GM12878 (cell line): ENCODE measurements at regions not wholly inside any gene's neighbourhood (a gene's known extent, or its start where the extent isn't known, plus 50 kb on each side); places are given as distances from the start of the nearest gene placed in this dataset.

Source experiments
- ATAC-seq: fragments of 200-7000 bp; cut with Tn5 transposase; 3 replicates; pipeline ENCODE4 v1.9.1; 2020; ENCODE audit warnings: mild to moderate bottlenecking, moderate library complexity
- BruUV-seq: library from RNA; stranded (reverse); fragments of 400-500 nt; replicated peaks from 2 replicates; lab custom pipeline; 2021; lab: Mats Ljungman, UMichigan
- CTCF ChIA-PET: fragments of 300-600 bp; sonication (Branson Sonifier 250); formaldehyde crosslinking; extraction: SDS; loops from one replicate; lab custom pipeline; 2021; ENCODE audit warnings: inconsistent platforms; lab: Yijun Ruan, JAX
- POLR2A ChIA-PET: fragments of 350-600 bp; formaldehyde crosslinking; extraction: SDS; loops from one replicate; lab custom pipeline; 2021; ENCODE audit warnings: inconsistent platforms; lab: Charles Lee
- RAD21 ChIA-PET: fragments of 300-600 bp; sonication (Branson Sonifier 250); formaldehyde crosslinking; loops from one replicate; lab custom pipeline; 2023; ENCODE audit warnings: antibody characterized with exemption; ENCODE audit not compliant: unreplicated experiment; lab: Charles Lee
- SMC1A ChIA-PET: fragments of 300-600 bp; sonication (Branson Sonifier 250); formaldehyde crosslinking; loops from one replicate; lab custom pipeline; 2023; ENCODE audit not compliant: unreplicated experiment, uncharacterized antibody; lab: Charles Lee
- DNase-seq: peaks from one replicate; pipeline ENCODE4 v3.0.0-alpha.2; 2011; ENCODE audit warnings: low read depth, low spot score
- FAIRE-seq: peaks from 3 replicates; lab custom pipeline; 2011; peaks lifted over from hg19 to GRCh38; lab: Jason Lieb, UNC
- H2AFZ ChIP-seq: 2 replicates; pipeline ENCODE4 v1.6.0; 2011; ENCODE audit warnings: low read depth, low read length, control low read depth; ENCODE audit not compliant: control insufficient read depth
- H3K27ac ChIP-seq: 2 replicates; pipeline ENCODE4 v1.5.1; 2011; ENCODE audit warnings: control low read depth; ENCODE audit not compliant: control insufficient read depth, insufficient read depth
- H3K27me3 ChIP-seq, 2 experiments: replicated peaks in 1 of 2; 2 replicates each; pipeline versions ENCODE4 v1.6.0 to v1.6.1; 2011; ENCODE audit warnings: low read length in 1 of 2; ENCODE audit not compliant: control insufficient read depth in 2 of 2, insufficient read depth in 2 of 2
- H3K36me3 ChIP-seq, 2 experiments: 2 replicates each; pipeline ENCODE4 v1.5.1; 2011; ENCODE audit warnings: low read length in 1 of 2; ENCODE audit not compliant: control insufficient read depth in 2 of 2, insufficient read depth in 2 of 2
- H3K4me1 ChIP-seq: 2 replicates; pipeline ENCODE4 v1.6.1; 2011; ENCODE audit warnings: mild to moderate bottlenecking, low read length, moderate library complexity, mixed read lengths; ENCODE audit not compliant: control insufficient read depth, insufficient read depth
- H3K4me2 ChIP-seq: 2 replicates; pipeline ENCODE4 v1.6.0; 2011; ENCODE audit warnings: control low read depth; ENCODE audit not compliant: control insufficient read depth, insufficient read depth
- H3K4me3 ChIP-seq: fragments of 200-600 bp; sonication (generic); 2 replicates; pipeline ENCODE4 v1.5.1; 2016
- H3K79me2 ChIP-seq: 2 replicates; pipeline ENCODE4 v1.6.0; 2011; ENCODE audit warnings: low read length; ENCODE audit not compliant: control insufficient read depth, insufficient read depth
- H3K9ac ChIP-seq: 2 replicates; pipeline ENCODE4 v1.8.0; 2011; ENCODE audit warnings: low read length, control low read depth, mixed read lengths; ENCODE audit not compliant: control insufficient read depth, insufficient read depth
- H3K9me3 ChIP-seq: replicated peaks from 3 replicates; pipeline ENCODE4 v1.5.1; 2011; ENCODE audit warnings: mild to moderate bottlenecking, low read length; ENCODE audit not compliant: control insufficient read depth, insufficient read depth
- H4K20me1 ChIP-seq: 2 replicates; pipeline ENCODE4 v1.6.0; 2011; ENCODE audit not compliant: control insufficient read depth, insufficient read depth
- CBX5 ChIP-seq: sonication (generic); IDR thresholded peaks from 2 replicates; pipeline ENCODE4 v1.6.1; 2016; ENCODE audit warnings: low read depth, moderate library complexity, mild to moderate bottlenecking, inconsistent platforms
- CREB1 ChIP-seq: IDR thresholded peaks from 2 replicates; pipeline ENCODE4 v1.6.1; 2012; ENCODE audit warnings: low read depth, mild to moderate bottlenecking, inconsistent platforms
- E4F1 ChIP-seq: fragments of 450-650 bp; IDR thresholded peaks from 2 replicates; pipeline ENCODE4 v1.6.1; 2018; ENCODE audit warnings: borderline replicate concordance, mild to moderate bottlenecking; ENCODE audit not compliant: partially characterized antibody
- HDAC2 ChIP-seq: fragments of 200-600 bp; sonication (generic); IDR thresholded peaks from 2 replicates; pipeline ENCODE4 v1.6.1; 2017
- IKZF2 ChIP-seq, 2 experiments: fragments of 450-650 bp; IDR thresholded peaks; 2 replicates each; pipeline ENCODE4 v1.6.1; 2017; ENCODE audit warnings: mild to moderate bottlenecking in 2 of 2, moderate library complexity in 2 of 2
- NFIC ChIP-seq: IDR thresholded peaks from 2 replicates; pipeline ENCODE4 v1.6.1; 2012; ENCODE audit warnings: low read depth, mild to moderate bottlenecking, inconsistent platforms, low read length, moderate library complexity
- NFYB ChIP-seq: IDR thresholded peaks from 2 replicates; pipeline ENCODE4 v1.6.1; 2011; ENCODE audit warnings: low read depth, mild to moderate bottlenecking, low read length, improper control_type of control experiment, moderate library complexity; ENCODE audit not compliant: insufficient read depth
- PAX5 ChIP-seq: IDR thresholded peaks from 2 replicates; pipeline ENCODE4 v1.6.1; 2011; ENCODE audit warnings: low read depth, low read length, borderline replicate concordance
- TAF1 ChIP-seq: IDR thresholded peaks from 2 replicates; pipeline ENCODE4 v1.6.1; 2011; ENCODE audit warnings: mild to moderate bottlenecking, low read depth, low read length, borderline replicate concordance
- YY1 ChIP-seq: IDR thresholded peaks from 2 replicates; pipeline ENCODE4 v1.6.1; 2011; ENCODE audit warnings: low read depth, mild to moderate bottlenecking, low read length
- ZBTB40 ChIP-seq: fragments of 450-650 bp; IDR thresholded peaks from 2 replicates; pipeline ENCODE4 v1.6.1; 2016; ENCODE audit warnings: mild to moderate bottlenecking, moderate library complexity, borderline replicate concordance
- ZSCAN29 ChIP-seq: fragments of 450-650 bp; IDR thresholded peaks from 2 replicates; pipeline ENCODE4 v1.6.1; 2017; ENCODE audit warnings: mild to moderate bottlenecking, moderate library complexity
- WGBS: methylation state at CpG from one replicate; pipeline ENCODE4 v1.1.6; 2016; ENCODE audit warnings: low lambda C conversion rate; ENCODE audit not compliant: insufficient replicate concordance, insufficient coverage; ENCODE audit errors: missing lambda C conversion rate; 5-methylcytosine and 5-hydroxymethylcytosine counted together
- in situ Hi-C: fragments of 300-500 bp; cut with MboI; formaldehyde crosslinking; loops from 9 replicates; pipeline ENCODE4 v1.14.3; 2018; ENCODE audit warnings: mixed read lengths
- intact Hi-C: fragments of 100-400 bp; cut with micrococcal nuclease; formaldehyde crosslinking; loops from one replicate; pipeline ENCODE4 v1.14.2; 2022; ENCODE audit not compliant: unreplicated experiment

- Histone ChIP-seq H3K9ac (no peak overlapping the region), H4K20me1 (no peaks in the 10 kb centered on the region), H2AFZ (no peak overlapping the region), H3K27ac (no peak overlapping the region), H3K4me1 (no peaks in the 10 kb centered on the region), H3K4me2 (no peak overlapping the region), H3K36me3 (no peaks in the 10 kb centered on the region), H3K4me3 (no peak overlapping the region), H3K27me3 (peaks cover 0 to 2% of the 10 kb centered on the region in 2 experiments; a peak in 2 of 4 replicates), H3K79me2 (no peaks in the 10 kb centered on the region), H3K9me3 (no peaks in the 10 kb centered on the region; the same call in 2 of the 3 replicates)
- intact Hi-C loops = no loop called here
- WGBS = 58% methylated on average over 13 of the region's 13 CpGs
- TF ChIP-seq E4F1 (no peak), CREB1 (no peak), IKZF2 (IDR thresholded peaks at IDR 0.05) (no peak), NFYB (no peak), NFIC (no peak), ZSCAN29 (no peak), CBX5 (no peak), HDAC2 (no peak), TAF1 (no peak), YY1 (no peak), ZBTB40 (no peak), PAX5 (no peak)
- in situ Hi-C loops = no loop called here
- no peak for ATAC-seq
- ChIA-PET CTCF (no interaction called here), RAD21 (no interaction called here), POLR2A (no interaction called here), SMC1A (no interaction called here)
- no peak for DNase-seq
- no TSS peak for BruUV-seq
- no peak for FAIRE-seq
Measured at GRCh38 chr10:3659203-3659917, 125.6 kb downstream of the KLF6 start.
